Stimulated activated CD8-positive, alpha-beta memory T cell treated with anti-CD3 and anti-CD28 coated beads, Interleukin-15, amount 100 ng/mL, for 48 hours (primary cell): ENCODE measurements at regions not wholly inside any gene's neighbourhood (a gene's known extent, or its start where the extent isn't known, plus 50 kb on each side); places are given as distances from the start of the nearest gene placed in this dataset.
"Not testable (repeated sequence)": the region's sequence is repeated elsewhere in the genome, so short reads cannot be mapped to it uniquely, and the experiment has no call there.

Source experiments
- DNase-seq, 2 donors: peaks; one replicate each; pipeline ENCODE4 v3.0.0-alpha.2; 2020; ENCODE audit warnings: low read depth in 2 of 2

DNA sequence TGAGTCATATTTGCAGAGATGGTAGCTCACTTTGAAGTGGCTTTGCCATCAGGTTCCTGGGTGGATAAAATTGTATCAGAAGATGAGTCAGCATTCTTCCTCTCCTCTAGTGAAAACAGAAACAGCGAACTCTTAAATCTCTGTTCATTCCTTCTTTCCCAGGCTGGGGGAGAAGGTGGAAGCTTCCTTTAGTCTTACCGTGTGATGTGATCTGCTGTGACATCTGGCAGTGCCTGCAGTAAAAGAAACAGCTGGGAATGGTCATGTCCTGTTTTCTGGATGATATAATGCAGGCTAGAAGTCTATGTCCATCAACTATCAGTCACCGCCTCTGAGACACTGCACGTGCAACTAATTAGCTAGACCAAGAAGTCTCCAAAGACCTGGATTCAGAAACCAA is 171.6 kb downstream of the VAPA start:
- no peak for DNase-seq

DNA sequence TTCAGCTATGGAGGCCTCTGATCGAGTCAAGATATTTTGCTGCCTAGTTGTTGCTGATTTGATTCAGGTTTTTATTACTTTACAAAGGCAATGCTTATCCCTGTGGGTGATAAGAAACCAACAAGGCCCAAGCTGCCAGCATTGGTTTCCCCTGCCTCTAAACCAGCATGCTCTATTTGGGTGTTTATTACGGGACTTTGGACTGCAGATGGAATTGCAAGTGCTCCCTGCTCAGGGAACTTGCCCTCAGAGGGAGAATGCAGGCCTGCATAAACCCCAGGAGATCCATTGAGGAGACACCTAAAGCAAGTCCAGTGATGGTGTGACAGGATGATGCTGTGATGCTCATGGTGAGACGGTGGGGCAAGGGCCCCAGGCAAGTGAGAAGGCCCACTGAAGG is 172.1 kb downstream of the VAPA start:
- DNase-seq, result no peak

DNA sequence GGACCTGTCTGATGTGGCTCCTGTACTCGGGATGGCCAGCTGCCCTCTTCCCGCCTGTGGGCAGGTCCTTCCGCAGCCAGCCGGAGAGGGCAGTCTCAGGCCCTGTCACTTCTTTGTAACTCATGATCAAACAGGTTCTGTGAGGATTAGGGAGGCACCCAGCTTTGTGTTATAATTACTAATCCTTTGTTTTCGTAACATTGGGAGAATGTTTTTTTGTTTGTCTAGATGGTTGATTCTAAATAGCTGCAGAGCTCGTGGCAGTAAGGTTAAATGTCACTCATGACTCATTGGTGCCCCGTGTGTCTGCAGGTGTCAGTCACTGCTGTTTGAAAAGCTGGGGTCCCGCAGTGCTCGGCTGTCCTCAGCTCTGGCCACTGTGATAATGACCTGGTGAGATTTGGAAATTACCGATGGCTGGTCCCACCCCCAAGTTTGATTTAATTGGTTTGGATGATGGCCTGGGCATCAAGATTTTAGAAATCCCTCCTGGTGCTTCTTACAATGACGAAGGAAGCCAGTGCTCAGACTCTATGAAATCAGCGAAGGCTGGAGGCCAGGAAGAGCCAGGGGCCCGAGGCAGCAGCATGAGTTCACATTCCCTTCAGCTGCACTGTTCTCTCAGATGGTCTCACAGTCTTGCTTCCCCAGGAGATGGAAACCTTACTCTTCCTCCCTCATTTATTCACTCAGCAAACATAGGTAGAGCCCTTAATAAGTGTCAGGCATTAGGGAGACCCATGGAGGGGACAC is 172.8 kb downstream of the VAPA start:
- no peak for DNase-seq

DNA sequence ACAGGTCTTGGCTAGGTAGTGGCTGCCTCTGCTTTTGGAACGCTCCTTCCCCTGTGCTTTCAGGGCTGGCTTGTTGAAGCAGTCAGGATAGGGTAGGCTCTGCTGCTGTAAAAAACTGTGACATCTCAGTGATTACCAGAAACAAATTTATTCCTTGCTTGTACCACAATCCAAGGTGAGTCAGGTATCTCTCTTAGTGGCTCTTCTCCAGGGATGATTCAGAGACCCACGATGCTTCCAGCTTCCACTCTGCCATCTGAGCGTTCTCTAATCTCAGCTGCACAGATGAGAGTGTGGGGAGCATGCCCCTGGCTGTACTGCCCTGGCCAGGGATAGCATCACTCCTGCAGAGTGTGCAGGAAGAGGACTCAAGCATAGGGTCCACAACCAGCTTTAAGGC is 174.9 kb downstream of the VAPA start:
- no peak for DNase-seq

DNA sequence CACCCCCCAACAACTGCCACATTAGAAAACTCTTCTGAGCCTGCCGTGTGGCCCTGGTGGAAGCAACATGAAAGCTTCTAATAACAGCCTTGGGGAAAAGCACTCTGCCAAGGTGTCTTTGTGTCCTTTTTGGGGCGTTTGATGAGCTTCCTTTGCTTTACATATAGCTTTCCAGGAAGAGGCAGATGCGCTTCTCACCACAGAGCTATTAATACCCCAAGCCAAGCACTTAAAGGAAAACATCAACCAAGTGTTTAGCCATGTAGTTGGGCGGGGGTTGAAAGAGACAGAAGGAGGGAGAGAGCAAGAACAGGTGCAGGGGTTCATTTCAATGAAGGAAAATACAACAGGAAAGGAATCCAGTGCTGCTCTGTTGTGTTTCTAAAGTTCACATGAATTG is 176.1 kb downstream of the VAPA start:
- DNase-seq, result no peak

DNA sequence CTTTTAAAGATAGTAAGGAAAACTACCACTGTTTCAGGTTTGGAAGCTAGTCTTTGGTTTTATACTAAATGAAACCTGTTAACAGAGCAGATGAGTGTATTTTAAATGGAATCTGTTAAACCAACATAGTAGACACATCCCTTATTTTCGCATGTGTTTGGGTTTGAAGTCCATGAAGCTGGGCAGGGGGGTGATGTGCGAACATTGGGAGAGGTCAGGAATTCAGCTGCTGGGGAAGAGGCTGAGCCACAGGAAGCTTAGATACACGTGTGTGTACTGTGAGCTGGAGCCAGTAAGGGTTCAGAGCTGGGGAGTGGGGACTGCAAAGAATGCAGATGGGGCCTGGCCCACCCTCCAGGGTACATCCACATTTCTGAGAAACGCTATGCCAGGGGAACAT is 176.9 kb downstream of the VAPA start:
- DNase-seq, result no peak

DNA sequence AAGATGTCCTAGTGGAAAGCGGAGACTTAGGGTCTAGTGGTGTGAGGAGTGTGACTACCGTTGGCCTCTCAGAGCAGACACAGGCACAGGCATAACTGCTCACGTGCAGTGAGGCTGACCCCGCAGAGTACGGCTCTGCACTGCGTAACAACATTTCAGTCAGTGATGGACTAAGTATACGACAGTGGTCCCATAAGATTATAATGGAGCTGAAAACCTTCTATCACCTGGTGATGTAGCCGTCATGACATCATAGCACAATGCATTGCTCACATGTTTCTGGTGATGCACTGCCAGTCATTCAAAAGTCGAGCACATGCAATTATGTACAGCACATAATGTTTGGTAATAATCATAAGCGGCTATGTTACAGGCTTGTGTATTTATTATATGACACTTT is 179.6 kb downstream of the VAPA start:
- no peak for DNase-seq

DNA sequence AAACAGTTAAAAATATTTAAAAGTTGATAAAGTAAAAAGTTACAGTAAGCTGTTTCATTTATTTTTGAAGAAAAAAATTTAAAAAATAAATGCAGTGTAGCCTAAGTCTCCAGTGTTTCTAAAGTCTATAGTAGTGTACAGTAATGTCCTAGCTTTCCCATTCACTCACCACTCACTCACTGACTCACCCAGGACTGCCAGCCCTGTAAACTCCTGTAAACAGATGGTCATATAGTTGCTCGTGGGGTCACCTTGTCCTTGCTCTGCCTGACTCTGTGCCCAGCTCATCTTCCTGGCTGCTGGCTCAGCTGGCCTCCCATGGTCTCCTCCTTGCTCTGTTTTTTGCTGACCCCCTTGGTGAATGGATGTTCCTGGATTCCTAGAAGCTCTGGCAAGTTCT is 180.3 kb downstream of the VAPA start:
- DNase-seq, result no peak

DNA sequence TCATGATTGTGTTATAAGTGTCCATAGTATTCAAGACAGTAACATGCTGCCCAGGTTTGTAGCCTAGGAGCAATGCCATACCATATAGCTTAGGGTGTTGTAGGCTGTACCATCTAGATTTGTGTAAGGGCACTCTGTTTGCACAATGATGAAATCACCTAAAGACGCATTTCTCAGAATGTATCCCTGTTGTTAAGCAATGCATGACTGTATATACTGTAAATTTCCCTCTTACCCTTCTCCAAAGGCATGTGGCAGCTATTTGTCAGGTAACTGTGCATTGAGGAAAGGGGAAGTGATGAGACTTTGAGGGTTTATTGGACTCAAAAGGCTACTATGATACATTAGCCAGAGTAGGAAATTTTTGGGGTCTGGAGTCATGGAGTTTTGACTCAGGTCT is 180.8 kb downstream of the VAPA start:
- no peak for DNase-seq

DNA sequence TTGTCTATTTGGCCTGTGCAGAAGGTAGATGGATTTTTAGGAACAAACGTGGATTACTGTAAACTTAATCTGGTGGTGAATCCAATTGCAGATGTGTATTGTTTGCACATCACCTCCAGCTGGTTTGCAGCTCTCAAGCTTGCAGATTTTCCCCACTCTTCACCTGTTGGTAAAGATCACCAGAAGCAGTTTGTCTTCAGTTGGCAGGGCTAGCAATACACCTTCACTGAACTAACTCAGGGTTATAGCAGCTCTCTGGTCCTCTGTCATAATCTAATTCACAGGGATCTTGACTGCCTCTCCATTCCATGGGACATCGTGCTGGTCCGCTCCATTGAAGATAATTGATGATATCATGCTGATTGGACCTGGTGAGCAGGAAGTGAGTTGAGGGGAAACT is 181.5 kb downstream of the VAPA start:
- DNase-seq, result no peak

DNA sequence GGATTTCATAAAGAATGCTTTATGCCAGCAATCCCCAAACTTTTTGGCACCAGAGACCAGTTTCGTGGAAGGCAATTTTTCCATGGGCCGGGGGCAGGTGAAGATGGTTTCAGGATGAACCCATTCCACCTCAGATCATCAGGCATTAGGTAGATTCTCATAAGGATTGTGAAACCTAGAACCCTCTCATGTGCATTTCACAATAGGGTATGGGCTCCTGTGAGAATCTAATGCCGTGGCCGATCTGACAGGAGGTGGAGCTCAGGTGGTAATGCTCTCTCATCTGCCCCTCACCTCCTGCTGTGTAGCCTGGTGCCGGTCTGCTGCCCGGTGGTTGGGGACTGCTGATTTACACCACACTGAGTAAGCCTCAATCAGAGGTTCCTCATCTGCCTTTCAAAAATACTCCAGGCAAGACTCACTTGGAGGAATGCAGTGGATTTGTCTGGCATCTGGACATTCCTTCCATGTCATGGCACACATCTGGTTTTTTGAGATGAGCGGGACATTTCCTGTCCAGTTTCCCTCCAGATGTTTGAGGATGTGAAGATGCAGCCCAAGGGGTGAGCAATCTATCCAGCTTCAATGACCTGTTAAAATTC is 185.8 kb downstream of the VAPA start:
- DNase-seq, result no peak

DNA sequence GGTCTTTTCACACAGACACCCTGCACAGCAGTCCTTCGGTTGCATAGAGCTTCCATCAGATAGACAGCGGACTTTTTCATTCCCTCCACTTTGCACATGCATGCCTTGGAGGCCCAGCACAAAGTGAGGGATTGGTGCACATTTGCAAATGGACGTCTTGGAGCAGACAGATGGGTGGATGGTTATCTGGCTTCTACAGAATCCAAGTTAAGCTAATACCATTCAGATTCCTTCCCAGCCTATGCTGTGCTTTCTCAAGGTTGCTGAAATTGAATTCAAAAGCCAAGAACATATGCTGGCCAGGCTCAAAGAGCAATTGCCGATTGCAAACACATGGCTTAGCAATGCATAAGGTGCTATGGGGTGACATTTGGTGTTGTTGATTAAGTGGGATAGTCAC is 186.4 kb downstream of the VAPA start:
- DNase-seq, result no peak

DNA sequence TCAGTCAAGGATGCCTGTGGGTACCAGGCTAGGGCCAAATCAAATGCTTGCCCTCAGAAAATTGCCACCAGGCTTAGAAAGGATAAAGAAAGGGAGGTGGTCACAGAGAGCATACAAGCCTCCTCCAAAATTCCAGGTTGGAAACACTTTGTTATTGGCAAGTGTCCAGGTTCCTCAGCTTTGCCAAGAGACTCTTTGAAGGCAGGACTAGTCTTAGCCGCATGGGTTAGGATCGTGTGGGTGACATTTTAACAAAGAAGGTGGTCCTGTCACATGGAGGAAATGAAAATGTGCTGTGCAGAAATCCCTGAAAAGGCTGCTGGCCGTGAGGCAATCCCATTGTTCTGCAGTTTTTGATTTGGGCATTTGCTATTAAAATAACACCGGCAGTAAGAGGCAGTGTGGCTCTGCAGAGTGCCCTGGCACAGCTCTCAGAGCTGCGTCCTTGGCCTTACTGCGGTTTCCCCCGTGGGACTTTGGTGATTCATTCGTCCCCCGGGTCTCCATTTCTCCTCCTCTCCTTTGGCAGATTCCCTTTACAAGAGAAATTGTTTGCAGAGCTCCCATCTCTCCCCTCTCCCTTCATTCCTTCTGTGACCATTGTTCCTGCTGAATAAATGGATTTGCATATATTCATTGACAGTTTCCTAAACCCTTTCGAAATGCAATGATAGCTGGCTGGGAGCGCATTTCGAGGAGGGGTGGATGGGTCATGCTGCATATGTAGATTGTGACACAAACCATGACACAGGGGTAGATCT is 187.3 kb downstream of the VAPA start:
- no peak for DNase-seq

DNA sequence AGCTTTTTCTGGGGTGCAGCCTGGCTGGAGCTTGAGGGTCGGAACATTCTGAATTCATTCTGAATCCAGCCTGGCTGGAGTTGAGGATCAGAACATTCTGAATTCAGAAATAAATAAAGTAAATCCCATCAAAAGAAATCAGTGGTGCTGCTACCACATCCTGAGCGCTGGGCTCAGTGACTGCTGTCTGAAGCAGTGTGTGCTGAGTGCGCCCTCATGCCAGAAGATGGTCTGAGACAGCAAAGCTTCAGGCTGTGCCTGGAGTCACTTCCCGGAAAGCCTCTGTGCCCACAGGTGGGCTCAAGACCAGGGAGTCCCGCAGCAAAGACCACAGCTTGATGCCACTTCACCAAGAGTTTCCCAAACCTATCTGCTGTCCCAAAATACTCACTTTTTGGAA is 187.9 kb downstream of the VAPA start:
- DNase-seq, result no peak

DNA sequence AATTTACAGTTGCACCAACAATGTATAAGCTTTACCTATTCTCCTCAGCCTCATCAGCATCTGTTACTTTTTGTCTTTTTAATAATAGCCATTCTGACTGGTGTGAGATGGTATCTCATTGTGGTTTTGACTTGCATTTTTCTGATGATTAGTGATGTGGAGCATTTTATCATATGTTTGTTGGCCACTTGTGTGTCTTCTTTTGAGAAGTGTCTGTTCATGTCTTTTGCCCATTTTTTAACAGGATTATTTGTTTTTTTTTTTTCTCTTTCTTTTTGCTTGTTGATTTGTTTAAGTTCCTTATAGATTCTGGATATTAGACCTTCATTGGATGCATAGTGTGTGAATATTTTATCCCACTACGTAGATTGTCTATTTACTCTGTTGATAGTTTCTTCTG is 191.3 kb downstream of the VAPA start:
- DNase-seq, result not testable (repeated sequence)

DNA sequence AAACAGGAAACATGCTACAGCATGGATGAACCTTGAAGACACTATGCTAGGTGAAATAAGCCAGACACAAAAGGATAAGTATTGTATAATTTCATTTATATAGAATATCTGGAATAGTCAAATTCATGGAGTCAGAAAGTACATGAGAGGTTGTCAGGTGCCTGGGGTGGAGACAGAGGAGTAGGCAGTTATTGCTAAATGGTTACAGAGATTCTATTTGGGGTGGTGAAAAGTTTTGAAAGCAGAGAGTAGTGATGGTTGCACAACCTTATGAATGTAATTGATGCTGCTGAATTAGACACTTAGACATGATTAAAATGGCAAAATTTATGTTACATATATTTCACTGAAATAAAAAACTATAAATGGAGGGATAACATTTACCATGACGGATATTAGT is 197.4 kb downstream of the VAPA start:
- DNase-seq, result no peak

DNA sequence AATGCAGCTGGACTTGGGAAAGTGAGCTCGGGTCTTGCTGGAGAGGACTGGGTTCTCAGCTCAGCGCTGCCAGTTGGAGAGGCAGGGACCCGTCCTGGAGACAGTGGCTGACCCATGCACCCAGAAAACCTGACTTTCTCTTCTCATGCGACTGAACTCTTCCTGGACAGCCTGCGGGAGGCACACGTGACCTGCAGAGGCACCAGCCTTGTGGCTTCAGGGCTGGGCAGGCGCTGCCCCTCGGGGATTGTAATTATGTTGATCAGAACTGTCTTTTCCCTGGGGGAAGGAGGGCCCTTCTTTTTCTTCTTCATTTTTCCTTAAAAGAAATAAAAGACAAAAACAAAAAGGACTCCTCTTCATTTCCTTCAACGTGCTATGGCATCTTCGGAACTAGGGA is 198.1 kb downstream of the VAPA start:
- no peak for DNase-seq

DNA sequence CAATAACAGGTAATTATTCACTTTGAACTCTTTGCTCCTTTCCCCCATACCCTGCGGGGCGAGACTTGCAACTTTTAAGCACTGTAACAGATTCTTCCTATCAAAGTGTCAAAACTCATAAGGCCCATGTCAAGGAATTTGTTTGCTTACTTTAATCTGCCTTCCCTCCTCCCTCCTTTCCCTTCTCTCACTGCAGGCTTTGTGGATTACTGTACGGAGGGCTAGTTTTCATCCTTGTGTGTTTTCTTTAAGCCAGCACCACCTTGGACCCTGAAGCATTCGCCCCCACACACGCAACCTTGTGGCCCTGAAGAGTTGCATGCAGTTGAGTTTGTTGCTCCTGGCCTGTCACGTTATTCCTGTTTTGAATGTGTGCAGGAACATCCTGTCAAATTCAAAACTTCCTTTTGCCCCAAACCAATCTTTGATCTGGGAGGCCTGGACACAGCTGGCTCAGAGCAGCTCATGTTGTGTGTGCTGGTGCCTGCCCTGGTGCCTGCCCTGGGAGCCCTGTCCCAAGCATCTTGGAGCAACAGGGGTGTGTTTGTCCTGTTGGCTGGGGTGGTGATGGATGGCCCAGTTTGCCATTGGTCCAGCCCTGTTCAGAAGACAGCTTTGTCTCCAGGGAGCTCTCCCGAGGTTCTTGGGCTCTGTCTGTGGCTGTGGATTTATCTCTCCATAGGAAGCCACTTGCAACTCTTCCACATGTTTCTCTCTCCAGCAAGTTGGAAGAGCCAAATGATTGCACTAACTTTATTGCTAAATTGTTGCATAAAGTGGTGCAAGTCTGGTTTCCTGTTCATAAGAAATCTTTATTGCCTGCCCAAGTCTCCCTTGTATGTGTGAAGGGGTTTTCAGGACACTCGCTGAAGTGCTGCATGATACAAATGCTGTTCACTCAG is 199.6 kb downstream of the VAPA start:
- DNase-seq, result no peak

DNA sequence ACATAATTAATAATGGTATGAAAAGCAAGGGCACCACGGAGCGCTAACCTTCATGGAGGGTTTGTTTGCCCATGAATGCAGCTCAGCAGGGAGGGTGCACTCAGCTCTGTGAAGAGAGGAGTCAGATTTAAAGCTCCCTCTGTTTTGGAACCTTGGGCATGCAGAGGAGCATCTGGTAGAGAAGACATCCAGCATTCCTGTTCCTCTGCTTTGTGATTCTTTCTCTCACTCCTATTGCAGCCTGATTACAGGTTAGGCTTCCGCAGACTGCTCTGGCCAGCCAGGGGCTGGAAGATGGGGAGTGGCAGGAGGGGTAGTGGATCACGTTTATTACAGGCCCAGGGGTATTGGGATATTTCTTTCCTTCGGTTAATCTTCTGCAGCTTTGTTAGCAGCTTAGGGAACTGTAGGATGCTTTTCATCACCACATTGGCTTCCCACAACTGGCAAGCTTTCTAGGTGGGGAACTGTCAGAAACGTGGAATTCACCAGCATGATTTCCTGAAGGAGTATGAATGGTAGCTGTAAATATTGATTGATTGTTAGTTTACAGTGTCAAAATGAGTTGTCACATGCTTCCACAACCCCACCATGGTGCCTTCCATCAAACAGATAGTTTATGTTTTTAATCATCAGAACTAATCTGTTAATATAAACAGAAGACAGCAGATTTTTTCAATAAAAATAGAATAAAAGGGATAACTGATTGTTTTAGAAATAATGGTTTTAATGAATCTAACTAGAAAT is 201.1 kb downstream of the VAPA start:
- no peak for DNase-seq

DNA sequence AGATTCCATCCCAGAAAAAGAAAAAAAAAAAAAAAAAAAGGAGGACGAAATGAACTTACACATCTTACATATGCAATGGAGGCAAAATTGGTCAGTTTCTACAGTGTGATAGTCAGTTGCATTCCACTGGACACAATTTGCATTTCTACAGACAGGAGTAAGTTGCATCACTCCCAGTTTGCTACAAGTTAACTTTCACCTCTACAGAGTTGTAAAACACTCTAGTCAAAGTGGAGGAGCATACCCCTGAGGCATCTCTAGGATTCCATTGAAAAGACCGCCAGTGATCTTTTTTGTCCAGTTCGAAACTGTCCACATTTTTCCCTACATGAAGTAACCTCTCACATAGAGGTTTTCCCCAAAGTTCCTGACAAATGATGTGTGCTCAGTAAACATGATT is 202.8 kb downstream of the VAPA start:
- no peak for DNase-seq

DNA sequence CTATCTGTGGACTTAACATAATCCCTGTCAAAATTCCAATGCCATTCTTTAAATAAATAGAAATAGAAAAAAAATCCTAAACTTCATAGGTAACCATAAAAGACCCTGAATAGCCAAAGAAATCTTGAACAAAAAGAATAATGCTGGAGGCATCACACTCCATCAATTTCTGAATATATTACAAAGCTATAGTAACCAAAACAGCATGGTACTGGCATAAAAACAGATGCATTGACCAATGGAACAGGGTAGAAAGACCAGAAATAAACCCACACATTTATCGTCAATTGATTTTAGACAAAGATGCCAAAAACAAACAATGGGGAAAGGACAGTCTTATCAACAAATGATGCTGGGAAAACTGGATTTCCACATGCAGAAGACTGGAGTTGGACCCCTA is 205.7 kb downstream of the VAPA start:
- DNase-seq, result no peak
